Uterus (tissue), 3 donors: ENCODE measurements at regions not wholly inside any gene's neighbourhood (a gene's known extent, or its start where the extent isn't known, plus 50 kb on each side); places are given as distances from the start of the nearest gene placed in this dataset.

ENCODE experiments used
- DNase-seq, 2 donors: peaks; one replicate each; pipeline ENCODE4 v3.0.0-alpha.2; 2019 to 2020
- H3K27ac ChIP-seq, 2 donors: fragments of 200-600 bp; sonication (generic); 1 replicate in 1 of 2; 2 replicates in 1 of 2; pipeline ENCODE4 v1.5.1; 2016 to 2018
- H3K27me3 ChIP-seq, 2 donors: fragments of 200-600 bp; sonication (generic); one replicate each; pipeline ENCODE4 v1.5.1; 2018 to 2019; ENCODE audit warnings: control low read depth in 1 of 2
- H3K36me3 ChIP-seq, 2 donors: fragments of 200-600 bp; sonication (generic); one replicate each; pipeline ENCODE4 v1.5.1; 2019; ENCODE audit warnings: control low read depth in 1 of 2
- H3K4me1 ChIP-seq, 2 donors: fragments of 200-600 bp; sonication (generic); one replicate each; pipeline ENCODE4 v1.5.1; 2018 to 2019; ENCODE audit warnings: control low read depth in 1 of 2
- H3K4me3 ChIP-seq, 2 donors: fragments of 200-600 bp; sonication (generic); 1 replicate in 1 of 2; 2 replicates in 1 of 2; pipeline ENCODE4 v1.5.1; 2018 to 2019; ENCODE audit warnings: mild to moderate bottlenecking in 1 of 2
- H3K9me3 ChIP-seq, 2 donors: fragments of 200-600 bp; sonication (generic); one replicate each; pipeline ENCODE4 v1.5.1; 2019; ENCODE audit warnings: control low read depth in 1 of 2
- POLR2A ChIP-seq, 2 donors: fragments of 450-650 bp; IDR thresholded peaks; one replicate each; pipeline ENCODE4 v1.6.1; 2016; ENCODE audit warnings: antibody characterized with exemption in 2 of 2, mild to moderate bottlenecking in 1 of 2, moderate library complexity in 1 of 2
- intact Hi-C: fragments of 100-400 bp; cut with DNase I; formaldehyde crosslinking; loops from one replicate; pipeline ENCODE4 v1.15.1; 2023; ENCODE audit warnings: low total_unique reads
- TF ChIP-seq, protein P1 (sequence below), 4 experiments: fragments of 200-600 bp in 2 of 4; fragments of 450-650 bp in 2 of 4; sonication (generic) in 2 of 4; IDR thresholded peaks; one replicate each; pipeline ENCODE4 v1.5.1; 2016 to 2019; ENCODE audit warnings: antibody characterized with exemption in 4 of 4, mild to moderate bottlenecking in 2 of 4, moderate library complexity in 1 of 4
- donor health status: DM: yes; HTN: yes; CAD: no.

- Histone ChIP-seq H3K27me3 (no peaks in the 10 kb centered on the region), H3K4me3 (no peak overlapping the region), H3K4me1 (no peaks in the 10 kb centered on the region), H3K9me3 (no peaks in the 10 kb centered on the region), H3K36me3 (no peaks in the 10 kb centered on the region), H3K27ac (no peak overlapping the region)
- TF ChIP-seq POLR2A (IDR thresholded peaks at IDR 0.05), result no peak
- TF ChIP-seq, protein P1, sequence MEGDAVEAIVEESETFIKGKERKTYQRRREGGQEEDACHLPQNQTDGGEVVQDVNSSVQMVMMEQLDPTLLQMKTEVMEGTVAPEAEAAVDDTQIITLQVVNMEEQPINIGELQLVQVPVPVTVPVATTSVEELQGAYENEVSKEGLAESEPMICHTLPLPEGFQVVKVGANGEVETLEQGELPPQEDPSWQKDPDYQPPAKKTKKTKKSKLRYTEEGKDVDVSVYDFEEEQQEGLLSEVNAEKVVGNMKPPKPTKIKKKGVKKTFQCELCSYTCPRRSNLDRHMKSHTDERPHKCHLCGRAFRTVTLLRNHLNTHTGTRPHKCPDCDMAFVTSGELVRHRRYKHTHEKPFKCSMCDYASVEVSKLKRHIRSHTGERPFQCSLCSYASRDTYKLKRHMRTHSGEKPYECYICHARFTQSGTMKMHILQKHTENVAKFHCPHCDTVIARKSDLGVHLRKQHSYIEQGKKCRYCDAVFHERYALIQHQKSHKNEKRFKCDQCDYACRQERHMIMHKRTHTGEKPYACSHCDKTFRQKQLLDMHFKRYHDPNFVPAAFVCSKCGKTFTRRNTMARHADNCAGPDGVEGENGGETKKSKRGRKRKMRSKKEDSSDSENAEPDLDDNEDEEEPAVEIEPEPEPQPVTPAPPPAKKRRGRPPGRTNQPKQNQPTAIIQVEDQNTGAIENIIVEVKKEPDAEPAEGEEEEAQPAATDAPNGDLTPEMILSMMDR (IDR thresholded peaks at IDR 0.05), result no peak
- intact Hi-C loops, result no loop called here
- no peak for DNase-seq
These were observed 244.6 kb downstream of the AASDHPPT start for GRCh38 chr11:106322106-106322505.

DNA sequence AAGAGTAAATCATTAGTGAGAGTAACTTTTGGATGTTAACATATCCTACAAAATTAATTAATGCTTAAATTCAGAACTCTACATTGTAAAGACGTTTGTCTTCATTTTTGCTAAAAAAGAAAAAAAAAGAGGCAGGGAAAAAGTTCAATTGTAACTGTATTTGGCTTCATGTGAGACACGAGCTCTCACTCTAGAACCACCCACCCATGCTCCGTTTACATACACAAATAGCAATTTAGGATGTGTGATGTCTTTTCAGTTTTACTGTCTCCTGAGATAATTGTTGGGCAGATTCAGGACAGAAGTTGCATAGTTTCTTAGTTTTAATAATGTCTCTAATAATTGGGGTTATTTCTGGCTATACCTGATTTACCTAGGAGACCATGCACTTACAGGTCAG lies 248.6 kb downstream of the AASDHPPT start:
- intact Hi-C loops, result no loop called here

DNA sequence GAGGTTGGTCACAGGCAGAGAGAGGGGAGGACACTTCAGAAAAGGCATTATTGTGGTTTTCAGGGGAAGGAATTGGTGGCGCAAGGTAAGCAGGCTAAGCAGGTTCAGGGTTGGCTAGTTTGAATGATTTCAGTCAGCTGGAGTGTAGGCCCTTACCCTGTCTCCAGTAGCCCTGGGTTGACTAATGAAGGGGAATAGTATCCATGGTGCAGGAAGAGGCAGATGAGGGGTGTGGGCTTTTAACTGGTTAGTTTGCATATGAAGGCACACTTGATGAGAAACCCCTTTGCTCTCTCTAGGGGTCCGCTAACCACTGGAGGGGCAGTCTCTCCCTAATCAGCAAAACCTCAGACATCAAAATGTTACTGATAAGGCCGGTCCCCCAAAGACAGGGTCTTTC lies 249.7 kb downstream of the AASDHPPT start:
- Histone ChIP-seq H3K27ac (no peak overlapping the region), H3K36me3 (no peaks in the 10 kb centered on the region), H3K4me3 (no peak overlapping the region), H3K4me1 (no peaks in the 10 kb centered on the region), H3K9me3 (no peaks in the 10 kb centered on the region), H3K27me3 (no peaks in the 10 kb centered on the region)
- no peak for TF ChIP-seq POLR2A (IDR thresholded peaks at IDR 0.05)
- TF ChIP-seq, protein P1 (IDR thresholded peaks at IDR 0.05), result no peak
- intact Hi-C loops, result no loop called here
- no peak for DNase-seq

More for the DNA sequence above, 248.6 kb downstream of the AASDHPPT start:
- TF ChIP-seq, protein P1 (IDR thresholded peaks at IDR 0.05), result no peak
- no peak for TF ChIP-seq POLR2A (IDR thresholded peaks at IDR 0.05)
- H3K9me3 ChIP-seq, result no peaks in the 10 kb centered on the region
- H3K27ac ChIP-seq, result no peak overlapping the region
- no peaks in the 10 kb centered on the region for H3K27me3 ChIP-seq
- no peaks in the 10 kb centered on the region for H3K36me3 ChIP-seq
- H3K4me1 ChIP-seq, result no peaks in the 10 kb centered on the region
- H3K4me3 ChIP-seq, result no peak overlapping the region
- no peak for DNase-seq

GRCh38 chr11:106327637-106328036 lies 250.2 kb downstream of the AASDHPPT start:
- no peak for DNase-seq
- no peaks in the 10 kb centered on the region for H3K36me3 ChIP-seq
- no peaks in the 10 kb centered on the region for H3K4me1 ChIP-seq
- no peaks in the 10 kb centered on the region for H3K9me3 ChIP-seq
- no peak overlapping the region for H3K4me3 ChIP-seq
- H3K27ac ChIP-seq, result no peak overlapping the region
- TF ChIP-seq POLR2A (IDR thresholded peaks at IDR 0.05), result no peak
- TF ChIP-seq, protein P1 (IDR thresholded peaks at IDR 0.05), result no peak
- H3K27me3 ChIP-seq, result no peaks in the 10 kb centered on the region
- intact Hi-C loops, result no loop called here

DNA sequence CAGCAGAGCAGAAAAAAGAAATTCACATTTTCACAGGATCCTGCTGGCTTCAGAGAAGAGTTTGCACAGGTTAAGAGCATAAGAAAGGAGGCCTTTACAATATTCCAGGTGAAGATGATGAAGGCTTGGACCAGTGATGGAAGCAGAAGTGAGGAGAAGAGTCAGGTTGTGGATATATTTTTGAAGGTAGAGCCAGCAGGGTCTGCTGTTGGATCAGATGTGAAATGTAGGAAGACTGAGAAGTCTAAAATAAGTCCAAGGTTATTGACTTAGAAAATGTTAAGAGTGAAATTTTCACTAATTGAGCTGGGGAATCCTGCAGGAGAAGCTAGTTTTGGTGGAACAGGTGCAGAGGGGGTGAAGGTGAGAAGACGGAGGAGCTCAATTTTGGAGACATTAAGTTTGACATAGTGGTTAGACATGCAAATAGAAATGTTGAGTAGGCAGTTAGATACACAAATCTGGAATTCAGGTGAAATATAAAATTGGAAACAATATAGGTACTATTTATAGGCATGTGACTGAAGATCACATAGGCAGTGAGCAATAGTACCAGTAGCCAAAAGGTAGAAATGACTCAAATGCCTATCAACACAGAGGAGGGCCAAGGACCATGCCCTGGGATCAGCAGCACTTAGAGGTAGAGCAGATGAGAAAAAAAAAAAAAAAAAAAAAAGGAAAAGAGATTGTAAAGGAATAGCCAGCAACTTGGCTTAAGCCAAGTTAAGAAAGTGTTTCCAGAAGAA lies 252.0 kb downstream of the AASDHPPT start:
- Histone ChIP-seq H3K9me3 (no peaks in the 10 kb centered on the region), H3K27ac (no peak overlapping the region), H3K36me3 (no peaks in the 10 kb centered on the region), H3K4me3 (no peak overlapping the region), H3K4me1 (no peaks in the 10 kb centered on the region), H3K27me3 (no peaks in the 10 kb centered on the region)
- DNase-seq, result no peak
- TF ChIP-seq, protein P1 (IDR thresholded peaks at IDR 0.05), result no peak
- no peak for TF ChIP-seq POLR2A (IDR thresholded peaks at IDR 0.05)
- intact Hi-C loops, result no loop called here
